Gastroesophageal sphincter (tissue), 4 donors: ENCODE measurements at regions not wholly inside any gene's neighbourhood (a gene's known extent, or its start where the extent isn't known, plus 50 kb on each side); places are given as distances from the start of the nearest gene placed in this dataset.

Source experiments
- ATAC-seq: fragments of 150-250 bp; one replicate; pipeline ENCODE4 v1.9.1; 2016; ENCODE audit warnings: mild to moderate bottlenecking, moderate library complexity
- H3K27ac ChIP-seq, 4 donors: fragments of 200-600 bp; sonication (generic) in 3 of 4; 1 replicate in 3 of 4; 2 replicates in 1 of 4; pipeline ENCODE4 v1.5.1; 2016 to 2019
- H3K27me3 ChIP-seq: fragments of 200-600 bp; sonication (generic); one replicate; pipeline ENCODE4 v1.5.1; 2019
- H3K36me3 ChIP-seq, 2 donors: fragments of 200-600 bp; sonication (generic); one replicate each; pipeline ENCODE4 v1.5.1; 2019; ENCODE audit warnings: control low read depth in 1 of 2
- H3K4me1 ChIP-seq, 3 donors: fragments of 200-600 bp; sonication (generic); 1 replicate in 2 of 3; 2 replicates in 1 of 3; pipeline ENCODE4 v1.5.1; 2016 to 2019; ENCODE audit warnings: control low read depth in 2 of 3
- H3K4me3 ChIP-seq, 2 donors: fragments of 200-600 bp; sonication (generic); one replicate each; pipeline ENCODE4 v1.5.1; 2019; ENCODE audit warnings: mild to moderate bottlenecking in 1 of 2, moderate library complexity in 1 of 2
- H3K9me3 ChIP-seq, 3 donors: fragments of 200-600 bp; sonication (generic); one replicate each; pipeline ENCODE4 v1.5.1; 2017 to 2019; ENCODE audit warnings: control low read depth in 2 of 3
- EP300 ChIP-seq: sonication (generic); formaldehyde crosslinking; IDR thresholded peaks from one replicate; pipeline ENCODE4 v1.6.1; 2017; ENCODE audit warnings: antibody characterized with exemption, mild to moderate bottlenecking
- POLR2A ChIP-seq, 2 donors: fragments of 450-650 bp; IDR thresholded peaks; one replicate each; pipeline ENCODE4 v1.6.1; 2017; ENCODE audit warnings: antibody characterized with exemption in 2 of 2, mild to moderate bottlenecking in 2 of 2, moderate library complexity in 1 of 2
- POLR2AphosphoS5 ChIP-seq: sonication (generic); formaldehyde crosslinking; IDR thresholded peaks from one replicate; pipeline ENCODE4 v1.6.1; 2017; ENCODE audit warnings: antibody characterized with exemption
- WGBS, 2 donors: methylation state at CpG; one replicate each; pipeline ENCODE4 v1.1.5; 2018; ENCODE audit warnings: low coverage in 1 of 2; 5-methylcytosine and 5-hydroxymethylcytosine counted together
- TF ChIP-seq, protein P1 (sequence below), 4 experiments: fragments of 200-600 bp in 2 of 4; fragments of 450-650 bp in 2 of 4; sonication (generic) in 1 of 4; IDR thresholded peaks; one replicate each; pipeline ENCODE4 v1.5.1; 2017 to 2019; ENCODE audit warnings: antibody characterized with exemption in 4 of 4, mild to moderate bottlenecking in 2 of 4, moderate library complexity in 2 of 4

GRCh38 chr2:198994678-198995077 lies 463.1 kb downstream of the SATB2 start:
- H3K9me3 ChIP-seq, result no peaks in the 10 kb centered on the region

DNA sequence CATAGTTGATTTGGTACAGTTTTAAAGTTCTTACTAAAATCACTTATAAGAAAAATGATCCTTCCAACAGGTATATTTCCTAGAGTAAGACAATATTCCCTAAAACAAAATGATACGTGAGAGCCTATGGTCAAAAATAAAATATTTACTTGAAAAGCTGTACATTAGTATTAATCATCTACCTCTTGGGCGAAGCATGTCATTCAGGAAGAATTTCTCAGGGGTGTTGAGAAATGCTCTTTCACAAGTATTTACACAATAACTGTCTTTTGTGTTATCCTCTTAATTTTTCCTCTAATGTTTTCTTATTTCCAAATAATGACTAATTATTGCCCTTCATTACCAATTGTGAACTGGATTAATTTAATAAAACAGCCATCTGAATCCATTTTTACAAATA lies 466.3 kb downstream of the SATB2 start:
- Histone ChIP-seq H3K36me3 (no peaks in the 10 kb centered on the region), H3K27ac (no peak overlapping the region), H3K27me3 (no peaks in the 10 kb centered on the region), H3K4me1 (no peaks in the 10 kb centered on the region), H3K4me3 (no peak overlapping the region), H3K9me3 (no peaks in the 10 kb centered on the region)
- ATAC-seq, result no peak
- 62 to 84% methylated on average over 2 of the region's 2 CpGs for WGBS, 2 donors
- TF ChIP-seq EP300, result no peak
- no peak for TF ChIP-seq POLR2AphosphoS5
- TF ChIP-seq, protein P1, sequence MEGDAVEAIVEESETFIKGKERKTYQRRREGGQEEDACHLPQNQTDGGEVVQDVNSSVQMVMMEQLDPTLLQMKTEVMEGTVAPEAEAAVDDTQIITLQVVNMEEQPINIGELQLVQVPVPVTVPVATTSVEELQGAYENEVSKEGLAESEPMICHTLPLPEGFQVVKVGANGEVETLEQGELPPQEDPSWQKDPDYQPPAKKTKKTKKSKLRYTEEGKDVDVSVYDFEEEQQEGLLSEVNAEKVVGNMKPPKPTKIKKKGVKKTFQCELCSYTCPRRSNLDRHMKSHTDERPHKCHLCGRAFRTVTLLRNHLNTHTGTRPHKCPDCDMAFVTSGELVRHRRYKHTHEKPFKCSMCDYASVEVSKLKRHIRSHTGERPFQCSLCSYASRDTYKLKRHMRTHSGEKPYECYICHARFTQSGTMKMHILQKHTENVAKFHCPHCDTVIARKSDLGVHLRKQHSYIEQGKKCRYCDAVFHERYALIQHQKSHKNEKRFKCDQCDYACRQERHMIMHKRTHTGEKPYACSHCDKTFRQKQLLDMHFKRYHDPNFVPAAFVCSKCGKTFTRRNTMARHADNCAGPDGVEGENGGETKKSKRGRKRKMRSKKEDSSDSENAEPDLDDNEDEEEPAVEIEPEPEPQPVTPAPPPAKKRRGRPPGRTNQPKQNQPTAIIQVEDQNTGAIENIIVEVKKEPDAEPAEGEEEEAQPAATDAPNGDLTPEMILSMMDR (IDR thresholded peaks at IDR 0.05), result no peak

More at GRCh38 chr2:198994678-198995077, 463.1 kb downstream of the SATB2 start:
- no peaks in the 10 kb centered on the region for H3K27me3 ChIP-seq
- H3K27ac ChIP-seq, result no peak overlapping the region
- no peak overlapping the region for H3K4me3 ChIP-seq
- no peaks in the 10 kb centered on the region for H3K4me1 ChIP-seq
- WGBS, 2 donors, result 57 to 67% methylated on average over 1 of the region's 1 CpG
- TF ChIP-seq POLR2A (IDR thresholded peaks at IDR 0.05), result no peak
- no peak for TF ChIP-seq EP300
- TF ChIP-seq, protein P1 (IDR thresholded peaks at IDR 0.05), result no peak
- TF ChIP-seq POLR2AphosphoS5, result no peak
- ATAC-seq, result no peak
- H3K36me3 ChIP-seq, result no peaks in the 10 kb centered on the region

DNA sequence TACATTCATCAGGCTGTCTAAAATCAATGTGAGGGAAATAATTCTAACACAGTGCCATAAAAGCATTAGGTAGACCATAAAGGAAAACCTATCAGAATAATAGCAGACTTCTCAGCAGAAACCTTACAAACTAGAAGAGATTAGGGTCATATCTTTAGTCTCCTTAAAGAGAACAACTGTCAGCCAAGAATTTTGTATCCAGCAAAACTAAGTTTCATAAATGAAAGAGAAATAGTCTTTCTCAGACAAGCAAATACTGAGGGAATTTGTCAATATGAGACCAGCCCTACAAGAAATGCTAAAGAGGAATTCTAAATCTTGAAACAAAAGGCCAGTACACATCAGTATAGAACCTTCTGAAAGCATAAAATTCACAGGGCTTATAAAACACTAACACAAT lies 482.0 kb downstream of the SATB2 start:
- Histone ChIP-seq H3K9me3 (peaks cover 0 to 32% (median 0%) of the 10 kb centered on the region in 3 donors), H3K27me3 (no peaks in the 10 kb centered on the region), H3K4me3 (no peak overlapping the region), H3K36me3 (no peaks in the 10 kb centered on the region), H3K4me1 (no peaks in the 10 kb centered on the region), H3K27ac (no peak overlapping the region)
- no peak for ATAC-seq
- TF ChIP-seq, protein P1 (IDR thresholded peaks at IDR 0.05), result no peak
- no peak for TF ChIP-seq POLR2AphosphoS5
- TF ChIP-seq POLR2A (IDR thresholded peaks at IDR 0.05), result no peak
- TF ChIP-seq EP300, result no peak

- Histone ChIP-seq H3K36me3 (no peaks in the 10 kb centered on the region), H3K9me3 (peaks cover 0 to 32% (median 0%) of the 10 kb centered on the region in 3 donors), H3K27me3 (no peaks in the 10 kb centered on the region), H3K4me3 (no peak overlapping the region), H3K27ac (no peak overlapping the region), H3K4me1 (no peaks in the 10 kb centered on the region)
- TF ChIP-seq, protein P1 (IDR thresholded peaks at IDR 0.05), result no peak
- no peak for TF ChIP-seq POLR2A (IDR thresholded peaks at IDR 0.05)
- TF ChIP-seq EP300, result no peak
- no peak for TF ChIP-seq POLR2AphosphoS5
- 50 to 60% methylated on average over 1 to 2 of the region's 2 CpGs for WGBS, 2 donors
- no peak for ATAC-seq
These were observed 484.0 kb downstream of the SATB2 start for GRCh38 chr2:198973785-198974184.

GRCh38 chr2:198973181-198973580 lies 484.6 kb downstream of the SATB2 start:
- TF ChIP-seq, protein P1 (IDR thresholded peaks at IDR 0.05), result no peak
- no peak for TF ChIP-seq EP300
- TF ChIP-seq POLR2A (IDR thresholded peaks at IDR 0.05), result no peak
- WGBS, 2 donors, result 100% methylated on average over 1 of the region's 3 CpGs; no CpG with 5 or more reads in 1 of the 2 donors

More at GRCh38 chr2:198973181-198973580, 484.6 kb downstream of the SATB2 start:
- Histone ChIP-seq H3K27me3 (no peaks in the 10 kb centered on the region), H3K27ac (no peak overlapping the region), H3K36me3 (no peaks in the 10 kb centered on the region), H3K9me3 (peaks cover 0 to 32% (median 0%) of the 10 kb centered on the region in 3 donors), H3K4me1 (no peaks in the 10 kb centered on the region), H3K4me3 (no peak overlapping the region)
- ATAC-seq, result no peak
